DMS 273 treated with DMSO at 0.1 percent for 48 hours (cell line): ENCODE measurements at regions not wholly inside any gene's neighbourhood (a gene's known extent, or its start where the extent isn't known, plus 50 kb on each side); places are given as distances from the start of the nearest gene placed in this dataset.
"Not testable (repeated sequence)": the region's sequence is repeated elsewhere in the genome, so short reads cannot be mapped to it uniquely, and the experiment has no call there.

Experiments
- DNase-seq: peaks from one replicate; lab custom pipeline; 2025; lab: John Stamatoyannopoulos, UW

- no peak for DNase-seq
Measured at GRCh38 chr1:98113811-98114210, 193.0 kb upstream of the DPYD start.

DNA sequence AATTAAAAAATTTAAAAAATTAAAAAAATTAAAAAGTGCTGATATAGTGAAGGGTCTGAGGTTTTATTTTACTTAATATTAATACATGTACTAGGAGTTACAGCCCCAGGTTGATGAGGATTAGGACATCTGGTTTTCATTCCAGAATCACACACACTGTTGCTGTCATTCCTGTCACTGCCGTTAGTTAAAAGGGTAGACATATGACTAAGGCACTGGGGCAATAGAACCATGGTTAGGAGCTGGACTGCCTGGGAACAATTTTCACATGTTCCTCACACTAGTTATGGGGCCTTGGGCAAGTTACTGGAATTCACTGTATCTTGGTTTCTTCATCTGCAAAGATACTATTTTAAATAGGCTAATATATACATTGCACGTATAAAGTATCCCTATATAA lies 191.8 kb upstream of the DPYD start:
- no peak for DNase-seq

GRCh38 chr1:98110674-98111073 lies 189.8 kb upstream of the DPYD start:
- no peak for DNase-seq

GRCh38 chr1:98108378-98108777 lies 187.5 kb upstream of the DPYD start:
- not testable (repeated sequence) for DNase-seq

GRCh38 chr1:98107256-98107655 lies 186.4 kb upstream of the DPYD start:
- DNase-seq: no peak

DNA sequence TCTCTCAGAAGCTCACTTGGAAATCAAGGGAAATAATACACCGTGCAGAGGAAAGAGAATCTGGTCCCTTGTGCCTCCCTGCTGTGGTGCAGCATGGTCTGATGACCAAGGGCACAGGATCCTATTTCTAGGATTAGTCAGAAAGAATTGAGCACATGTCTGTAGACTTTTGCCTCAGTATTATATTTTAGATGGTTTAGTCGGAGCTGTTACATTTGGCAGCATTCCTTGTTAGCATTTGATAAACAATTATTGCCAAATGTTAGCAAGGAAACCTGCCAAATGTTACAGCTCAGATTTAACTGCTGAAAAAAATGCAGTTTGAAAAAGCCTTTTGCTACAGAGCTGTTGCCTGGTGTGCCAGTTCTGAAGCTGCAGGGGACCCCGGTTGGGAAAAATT lies 183.5 kb upstream of the DPYD start:
- peak; percentile 68 for DNase-seq

DNA sequence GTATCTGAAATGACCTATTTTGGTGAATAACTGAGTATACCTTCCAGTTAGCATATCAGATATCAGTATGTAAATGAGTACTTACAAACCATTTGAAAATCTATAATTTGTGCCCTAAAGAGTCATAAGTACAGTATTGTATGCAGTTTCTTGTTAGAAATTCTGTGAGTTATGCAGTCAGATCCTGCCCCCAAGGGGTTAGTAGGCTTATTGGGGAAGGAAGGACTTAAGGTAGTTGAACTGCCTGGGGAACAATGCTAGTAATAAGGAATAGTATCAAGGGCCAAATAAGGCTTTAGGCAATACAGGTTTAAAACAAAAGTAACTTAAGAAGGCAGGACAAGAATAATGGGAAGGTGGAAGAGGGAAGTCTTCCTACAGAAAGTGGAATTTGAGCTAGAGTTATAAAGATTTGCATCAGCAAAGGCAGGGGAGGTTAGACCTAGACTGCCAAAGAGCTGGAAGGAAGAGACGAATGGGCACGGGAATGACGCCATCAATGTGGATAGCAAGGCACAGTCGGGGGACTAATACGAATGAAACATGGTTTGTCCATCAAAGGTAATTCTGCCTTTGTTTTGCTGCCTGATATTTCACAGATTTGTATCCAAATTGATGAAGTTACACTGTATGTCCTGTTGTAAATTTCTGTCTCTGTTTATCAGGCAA lies 182.9 kb upstream of the DPYD start:
- peak; percentile 65 for DNase-seq

- DNase-seq: no peak
Measured at GRCh38 chr1:98102345-98103030, 181.7 kb upstream of the DPYD start.

DNA sequence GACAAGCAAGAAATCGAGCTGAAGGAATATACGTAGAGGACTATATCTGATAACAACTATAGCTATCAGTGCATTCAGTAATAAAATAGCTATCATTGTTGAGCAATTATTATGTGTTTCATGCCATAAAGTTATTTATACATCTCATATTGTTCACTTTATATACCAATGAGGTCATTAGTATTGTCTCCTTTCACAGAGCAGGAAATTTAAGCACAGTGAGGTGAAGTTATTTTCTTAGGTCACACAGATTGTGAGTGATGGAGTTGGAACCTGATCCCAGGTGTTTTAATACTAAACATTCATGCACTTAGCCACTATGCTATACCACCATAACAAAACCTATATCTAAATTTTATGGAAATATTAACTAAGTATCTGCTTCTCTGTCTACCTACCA lies 180.5 kb upstream of the DPYD start:
- DNase-seq: no peak

DNA sequence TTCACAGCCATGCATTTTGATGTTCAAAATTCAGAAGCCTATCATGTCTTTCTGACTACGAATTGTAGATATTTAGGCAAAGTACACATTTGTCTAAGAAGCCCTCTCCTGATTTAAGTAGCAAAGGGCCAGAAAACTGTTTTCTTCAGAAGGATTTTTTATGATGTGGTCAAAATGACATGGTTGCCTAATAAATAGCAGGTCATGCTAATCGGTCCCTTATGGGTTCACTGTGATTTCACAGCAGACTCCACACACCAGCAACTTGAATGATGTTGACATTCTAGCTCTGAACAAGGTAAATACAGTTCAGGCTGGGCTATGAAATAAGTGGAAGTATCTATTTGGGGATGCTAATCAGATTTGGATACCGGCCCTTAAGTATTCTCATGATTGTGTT lies 178.7 kb upstream of the DPYD start:
- DNase-seq: no peak

DNA sequence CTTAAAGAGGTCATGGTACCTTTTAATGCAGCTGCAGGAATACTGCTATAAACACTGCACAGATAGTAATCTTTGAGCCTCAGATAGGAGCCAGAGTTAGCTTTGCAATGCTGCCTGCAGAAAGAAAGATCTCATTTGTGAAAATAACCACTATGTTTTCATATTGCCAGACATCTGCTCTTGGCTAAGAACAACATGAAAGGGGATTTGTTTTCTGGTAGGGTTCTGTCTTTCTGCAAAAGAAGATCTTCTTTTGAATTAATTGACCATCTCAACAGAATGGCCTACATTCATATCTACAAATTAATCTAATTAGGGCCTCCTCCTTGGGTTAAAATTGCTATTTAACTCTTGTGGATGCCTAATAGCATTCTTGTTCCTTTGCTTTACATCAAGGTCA lies 177.6 kb upstream of the DPYD start:
- no peak for DNase-seq

- no peak for DNase-seq
Measured at GRCh38 chr1:98090351-98090750, 169.5 kb upstream of the DPYD start.

- DNase-seq: no peak
Measured at GRCh38 chr1:98088381-98088780, 167.5 kb upstream of the DPYD start.

DNA sequence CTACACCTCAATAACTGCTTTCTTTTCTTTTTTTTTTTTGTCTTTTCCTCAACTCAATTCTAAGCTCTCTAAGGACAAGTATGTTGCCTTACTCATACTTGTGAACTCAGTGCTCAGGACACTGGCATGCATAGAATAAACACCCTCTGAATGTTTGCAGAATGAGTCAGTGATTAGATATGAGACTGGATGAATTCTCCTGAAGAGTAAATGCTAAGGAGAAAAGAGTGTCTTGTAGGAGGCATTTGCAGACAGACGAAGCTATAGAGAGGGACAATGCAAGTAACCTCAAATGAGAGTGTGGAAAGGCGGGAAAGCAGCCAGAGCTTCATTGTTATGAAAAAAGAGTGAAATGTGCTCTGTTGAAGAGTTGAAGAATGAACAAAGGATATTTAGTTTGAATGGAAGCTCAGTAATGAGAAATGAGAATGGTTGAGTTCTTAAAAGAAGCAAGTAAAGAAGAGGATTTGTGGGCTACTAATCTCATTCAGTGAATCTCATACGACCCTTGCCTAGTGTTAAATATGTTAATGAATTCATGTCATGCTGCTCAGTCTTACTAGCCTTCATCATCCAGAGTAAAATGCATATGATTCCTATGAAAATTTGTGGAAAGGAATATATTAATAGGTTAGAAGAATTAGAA lies 166.1 kb upstream of the DPYD start:
- no peak for DNase-seq

DNA sequence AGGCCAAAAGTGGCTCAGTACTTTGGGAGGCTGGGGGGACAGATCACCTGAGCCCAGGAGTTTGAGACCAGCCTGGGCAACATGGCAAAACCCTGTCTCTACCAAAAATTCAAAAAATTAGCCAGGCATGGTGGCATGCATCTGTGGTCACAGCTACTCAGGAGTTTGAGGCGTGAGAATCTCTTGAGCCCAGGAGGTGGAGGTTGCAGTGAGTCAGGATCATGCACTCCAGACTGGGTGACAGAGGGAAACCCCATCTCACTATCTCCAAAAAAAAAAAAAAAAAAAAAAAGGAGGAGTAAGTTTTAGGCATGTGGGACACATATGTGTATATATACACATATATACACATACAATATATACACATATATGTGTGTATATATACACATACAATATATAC lies 165.3 kb upstream of the DPYD start:
- DNase-seq: no peak

- no peak for DNase-seq
Measured at GRCh38 chr1:98084188-98084587, 163.4 kb upstream of the DPYD start.

- no peak for DNase-seq
Measured at GRCh38 chr1:98081944-98082343, 161.1 kb upstream of the DPYD start.

DNA sequence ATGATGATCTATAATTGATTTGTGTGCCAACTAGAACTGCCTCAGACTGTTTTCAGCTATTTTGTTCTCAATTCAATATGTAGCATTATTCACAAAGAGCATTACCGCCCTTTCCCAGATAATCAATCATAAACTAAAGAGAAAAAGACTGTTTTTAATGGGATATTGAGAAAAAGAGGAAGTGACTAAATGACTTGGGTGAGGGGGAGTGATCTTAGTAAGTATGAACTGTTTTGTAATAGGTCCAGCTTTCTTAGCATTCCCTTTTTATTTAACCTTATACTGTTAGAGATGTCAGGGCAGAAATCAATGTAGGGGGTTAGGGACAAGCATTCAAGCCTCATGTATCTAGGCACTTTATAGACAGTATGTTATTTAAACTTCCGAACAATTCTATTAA lies 157.8 kb upstream of the DPYD start:
- DNase-seq: no peak

DNA sequence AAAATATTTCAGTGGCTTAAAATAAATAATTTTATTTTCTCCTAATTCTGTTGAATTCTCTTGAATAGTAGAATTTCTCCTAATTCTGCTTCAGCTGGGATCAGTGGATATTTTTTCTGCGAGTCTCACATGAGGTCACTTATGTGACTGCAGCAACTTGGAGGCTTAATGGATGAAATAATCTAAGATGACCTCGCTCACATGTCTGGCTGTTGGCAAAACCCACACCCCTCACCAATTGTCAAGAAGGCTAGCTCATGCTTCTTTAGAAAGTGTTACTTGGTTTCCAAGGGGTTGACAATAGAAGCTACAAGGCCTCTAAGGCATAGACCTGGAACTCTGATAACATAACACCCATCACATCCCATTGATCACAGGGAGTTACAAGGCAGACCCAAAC lies 156.9 kb upstream of the DPYD start:
- no peak for DNase-seq

- no peak for DNase-seq
Measured at GRCh38 chr1:98075626-98076025, 154.8 kb upstream of the DPYD start.

GRCh38 chr1:98073823-98074222 lies 153.0 kb upstream of the DPYD start:
- no peak for DNase-seq

- DNase-seq: no peak
Measured at GRCh38 chr1:98073106-98073505, 152.3 kb upstream of the DPYD start.

GRCh38 chr1:98072047-98072446 lies 151.2 kb upstream of the DPYD start:
- no peak for DNase-seq

- DNase-seq: no peak
Measured at GRCh38 chr1:98068016-98068415, 147.2 kb upstream of the DPYD start.
